ENCODE measurements at regions not wholly inside any gene's neighbourhood (a gene's known extent, or its start where the extent isn't known, plus 50 kb on each side); places are given as distances from the start of the nearest gene placed in this dataset.

- Mint-ChIP-seq H3K36me3 (no peaks in the 10 kb centered on the region), H3K4me3 (no peak overlapping the region), H3K4me1 (no peaks in the 10 kb centered on the region), H3K9me3 (no peaks in the 10 kb centered on the region), H3K27me3 (peaks cover 17% of the 10 kb centered on the region), H3K27ac (no peak overlapping the region)
- DNase-seq = no peak
- CTCF ChIA-PET = no interaction called here
These were observed 288.6 kb upstream of the USP24 start for GRCh38 chr1:55503663-55504305.

GRCh38 chr1:55500601-55501000 is 285.4 kb upstream of the USP24 start:
- H3K36me3 Mint-ChIP-seq = no peaks in the 10 kb centered on the region
- H3K4me1 Mint-ChIP-seq = no peaks in the 10 kb centered on the region
- no peaks in the 10 kb centered on the region for H3K9me3 Mint-ChIP-seq
- peaks cover 1% of the 10 kb centered on the region for H3K27me3 Mint-ChIP-seq
- no peak overlapping the region for H3K4me3 Mint-ChIP-seq
- no peak overlapping the region for H3K27ac Mint-ChIP-seq
- DNase-seq = no peak
- CTCF ChIA-PET = no interaction called here

GRCh38 chr1:55490547-55490946 is 275.4 kb upstream of the USP24 start:
- H3K4me1 Mint-ChIP-seq = no peaks in the 10 kb centered on the region
- no peaks in the 10 kb centered on the region for H3K9me3 Mint-ChIP-seq
- no peaks in the 10 kb centered on the region for H3K27me3 Mint-ChIP-seq
- no peaks in the 10 kb centered on the region for H3K36me3 Mint-ChIP-seq
- CTCF ChIA-PET = no interaction called here
- H3K27ac Mint-ChIP-seq = no peak overlapping the region
- H3K4me3 Mint-ChIP-seq = no peak overlapping the region
- DNase-seq = no peak

GRCh38 chr1:55484173-55484572 is 269.0 kb upstream of the USP24 start:
- DNase-seq = no peak
- H3K4me3 Mint-ChIP-seq = no peak overlapping the region
- H3K4me1 Mint-ChIP-seq = no peaks in the 10 kb centered on the region
- no peaks in the 10 kb centered on the region for H3K36me3 Mint-ChIP-seq
- no peak overlapping the region for H3K27ac Mint-ChIP-seq
- CTCF ChIA-PET = interaction anchor here (0.7 kb wide), 1 partner anchor 206 kb away, joined by 3 read pairs; no protein-coding TSS in a partner anchor
- no peaks in the 10 kb centered on the region for H3K9me3 Mint-ChIP-seq
- H3K27me3 Mint-ChIP-seq = peaks cover 2% of the 10 kb centered on the region

- no peaks in the 10 kb centered on the region for H3K4me1 Mint-ChIP-seq
- peaks cover 4% of the 10 kb centered on the region for H3K27me3 Mint-ChIP-seq
- H3K27ac Mint-ChIP-seq = no peak overlapping the region
- CTCF ChIA-PET = interaction anchor here (0.7 kb wide), 1 partner anchor 206 kb away, joined by 3 read pairs; no protein-coding TSS in a partner anchor
- H3K36me3 Mint-ChIP-seq = no peaks in the 10 kb centered on the region
- no peaks in the 10 kb centered on the region for H3K9me3 Mint-ChIP-seq
- no peak overlapping the region for H3K4me3 Mint-ChIP-seq
- no peak for DNase-seq
These were observed 268.4 kb upstream of the USP24 start for GRCh38 chr1:55483523-55483922.

- DNase-seq = no peak
- Mint-ChIP-seq H3K4me3 (no peak overlapping the region), H3K27ac (no peak overlapping the region), H3K4me1 (no peaks in the 10 kb centered on the region), H3K36me3 (no peaks in the 10 kb centered on the region), H3K9me3 (no peaks in the 10 kb centered on the region), H3K27me3 (peaks cover 4% of the 10 kb centered on the region)
- CTCF ChIA-PET = no interaction called here
These were observed 266.5 kb upstream of the USP24 start for GRCh38 chr1:55481634-55482033.

GRCh38 chr1:55480029-55480795 is 265.0 kb upstream of the USP24 start:
- Mint-ChIP-seq H3K9me3 (no peaks in the 10 kb centered on the region), H3K4me1 (no peaks in the 10 kb centered on the region), H3K36me3 (no peaks in the 10 kb centered on the region), H3K4me3 (no peak overlapping the region), H3K27ac (no peak overlapping the region), H3K27me3 (peaks cover 4% of the 10 kb centered on the region)
- no peak for DNase-seq
- CTCF ChIA-PET = interaction anchor here (0.6 to 2.3 kb wide), 4 partner anchors 10 to 1104 kb away, joined by 3 to 11 read pairs (median 4); no protein-coding TSS in a partner anchor

GRCh38 chr1:55478742-55479141 is 263.6 kb upstream of the USP24 start:
- CTCF ChIA-PET = interaction anchor here (1.7 to 2.3 kb wide), 2 partner anchors 414 to 1105 kb away, joined by 5 to 11 read pairs; no protein-coding TSS in a partner anchor
- Mint-ChIP-seq H3K27ac (no peak overlapping the region), H3K9me3 (no peaks in the 10 kb centered on the region), H3K27me3 (peaks cover 4% of the 10 kb centered on the region), H3K4me3 (no peak overlapping the region), H3K36me3 (no peaks in the 10 kb centered on the region), H3K4me1 (no peaks in the 10 kb centered on the region)
- DNase-seq = no peak

GRCh38 chr1:55477953-55478352 is 262.8 kb upstream of the USP24 start:
- Mint-ChIP-seq H3K4me3 (no peak overlapping the region), H3K9me3 (no peaks in the 10 kb centered on the region), H3K36me3 (no peaks in the 10 kb centered on the region), H3K4me1 (no peaks in the 10 kb centered on the region), H3K27ac (no peak overlapping the region), H3K27me3 (peaks cover 4% of the 10 kb centered on the region)
- no peak for DNase-seq
- CTCF ChIA-PET = interaction anchor here (2.3 kb wide), 1 partner anchor 1106 kb away, joined by 11 read pairs; no protein-coding TSS in a partner anchor

GRCh38 chr1:55476445-55477015 is 261.4 kb upstream of the USP24 start:
- CTCF ChIA-PET = no interaction called here
- DNase-seq = no peak
- H3K4me3 Mint-ChIP-seq = no peak overlapping the region
- no peaks in the 10 kb centered on the region for H3K36me3 Mint-ChIP-seq
- no peak overlapping the region for H3K27ac Mint-ChIP-seq
- H3K9me3 Mint-ChIP-seq = no peaks in the 10 kb centered on the region
- no peaks in the 10 kb centered on the region for H3K4me1 Mint-ChIP-seq
- peaks cover 4% of the 10 kb centered on the region for H3K27me3 Mint-ChIP-seq

- H3K36me3 Mint-ChIP-seq = no peaks in the 10 kb centered on the region
- CTCF ChIA-PET = no interaction called here
- peaks cover 3% of the 10 kb centered on the region for H3K27me3 Mint-ChIP-seq
- no peaks in the 10 kb centered on the region for H3K4me1 Mint-ChIP-seq
- no peak for DNase-seq
- H3K4me3 Mint-ChIP-seq = no peak overlapping the region
- no peak overlapping the region for H3K27ac Mint-ChIP-seq
- H3K9me3 Mint-ChIP-seq = no peaks in the 10 kb centered on the region
These were observed 259.1 kb upstream of the USP24 start for GRCh38 chr1:55474168-55474786.

GRCh38 chr1:55473661-55474060 is 258.5 kb upstream of the USP24 start:
- Mint-ChIP-seq H3K27me3 (no peaks in the 10 kb centered on the region), H3K9me3 (no peaks in the 10 kb centered on the region), H3K27ac (no peak overlapping the region), H3K4me1 (no peaks in the 10 kb centered on the region), H3K36me3 (no peaks in the 10 kb centered on the region), H3K4me3 (no peak overlapping the region)
- CTCF ChIA-PET = no interaction called here
- DNase-seq = no peak

- H3K9me3 Mint-ChIP-seq = no peaks in the 10 kb centered on the region
- DNase-seq = no peak
- no peaks in the 10 kb centered on the region for H3K27me3 Mint-ChIP-seq
- no peaks in the 10 kb centered on the region for H3K4me1 Mint-ChIP-seq
- no peak overlapping the region for H3K27ac Mint-ChIP-seq
- CTCF ChIA-PET = no interaction called here
- H3K36me3 Mint-ChIP-seq = no peaks in the 10 kb centered on the region
- no peak overlapping the region for H3K4me3 Mint-ChIP-seq
These were observed 257.6 kb upstream of the USP24 start for GRCh38 chr1:55472784-55473183.

- H3K4me1 Mint-ChIP-seq = no peaks in the 10 kb centered on the region
- DNase-seq = no peak
- CTCF ChIA-PET = interaction anchor here (1.3 kb wide), 1 partner anchor 93 kb away, joined by 3 read pairs; no protein-coding TSS in a partner anchor
- no peaks in the 10 kb centered on the region for H3K27me3 Mint-ChIP-seq
- H3K9me3 Mint-ChIP-seq = no peaks in the 10 kb centered on the region
- no peaks in the 10 kb centered on the region for H3K36me3 Mint-ChIP-seq
- no peak overlapping the region for H3K4me3 Mint-ChIP-seq
- H3K27ac Mint-ChIP-seq = no peak overlapping the region
These were observed 257.0 kb upstream of the USP24 start for GRCh38 chr1:55472115-55472514.
